Panc1 (cell line): ENCODE measurements at regions not wholly inside any gene's neighbourhood (a gene's known extent, or its start where the extent isn't known, plus 50 kb on each side); places are given as distances from the start of the nearest gene placed in this dataset.

Source experiments
- ATAC-seq: fragments of 200-7000 bp; cut with Tn5 transposase; 2 replicates; pipeline ENCODE4 v1.9.1; 2020; ENCODE audit warnings: mild to moderate bottlenecking, moderate library complexity
- BruUV-seq: library from RNA; stranded (reverse); fragments of 400-500 nt; replicated peaks from 2 replicates; lab custom pipeline; 2021; lab: Mats Ljungman, UMichigan
- CTCF ChIA-PET: fragments of 300-600 bp; sonication (Branson Sonifier 250); formaldehyde crosslinking; loops from one replicate; lab custom pipeline; 2022; ENCODE audit warnings: antibody characterized with exemption; lab: Charles Lee
- POLR2A ChIA-PET: fragments of 300-600 bp; sonication (Branson Sonifier 250); formaldehyde crosslinking; loops from one replicate; lab custom pipeline; 2022; ENCODE audit warnings: antibody characterized with exemption; lab: Charles Lee
- DNase-seq: peaks from one replicate; pipeline ENCODE4 v3.0.0-alpha.2; 2010; ENCODE audit warnings: low read depth, low spot score
- H3K27ac ChIP-seq: 2 replicates; pipeline ENCODE4 v1.5.1; 2011; ENCODE audit warnings: mild to moderate bottlenecking, low read length, inconsistent platforms
- H3K27me3 ChIP-seq: fragments of 200-500 bp; sonication (Bioruptor generic); 2 replicates; pipeline ENCODE4 v1.6.0; 2014; ENCODE audit warnings: low read length, inconsistent platforms; ENCODE audit not compliant: control insufficient read depth, insufficient read depth
- H3K36me3 ChIP-seq: fragments of 200-500 bp; sonication (Bioruptor generic); 2 replicates; pipeline ENCODE4 v1.5.1; 2014; ENCODE audit warnings: inconsistent platforms, mild to moderate bottlenecking, low read length, moderate library complexity; ENCODE audit not compliant: control insufficient read depth, insufficient read depth
- H3K4me1 ChIP-seq: 2 replicates; pipeline ENCODE4 v1.5.1; 2011; ENCODE audit warnings: inconsistent platforms, mild to moderate bottlenecking, low read length, moderate library complexity; ENCODE audit not compliant: control insufficient read depth, insufficient read depth
- H3K4me3 ChIP-seq, 2 experiments: 2 replicates each; pipeline ENCODE4 v1.5.1; 2011 to 2012; ENCODE audit warnings: low read depth in 2 of 2, low read length in 2 of 2, mild to moderate bottlenecking in 2 of 2, inconsistent platforms in 1 of 2, moderate library complexity in 1 of 2
- H3K9me3 ChIP-seq: fragments of 200-500 bp; sonication (Bioruptor generic); 2 replicates; pipeline ENCODE4 v1.5.1; 2014; ENCODE audit warnings: low read depth, mild to moderate bottlenecking, inconsistent platforms, low read length, moderate library complexity; ENCODE audit not compliant: control insufficient read depth, insufficient read depth
- CTCF ChIP-seq: fragments of 450-650 bp; IDR thresholded peaks from 2 replicates; pipeline ENCODE4 v1.5.1; 2017; ENCODE audit warnings: mild to moderate bottlenecking
- POLR2AphosphoS5 ChIP-seq: IDR thresholded peaks from 2 replicates; pipeline ENCODE4 v1.6.1; 2012; ENCODE audit warnings: mild to moderate bottlenecking, low read depth, low read length, moderate library complexity
- REST ChIP-seq, 2 experiments: IDR thresholded peaks; 2 replicates each; pipeline ENCODE4 v1.6.1; 2011 to 2012; ENCODE audit warnings: low read depth in 2 of 2, control low read depth in 1 of 2, low read length in 1 of 2, mild to moderate bottlenecking in 1 of 2, moderate library complexity in 1 of 2; ENCODE audit not compliant: insufficient read depth in 1 of 2
- SIN3A ChIP-seq: IDR thresholded peaks from 2 replicates; pipeline ENCODE4 v1.6.1; 2012; ENCODE audit warnings: low read depth, mild to moderate bottlenecking, low read length, moderate library complexity, borderline replicate concordance; ENCODE audit not compliant: insufficient read depth
- TCF7L2 ChIP-seq: IDR thresholded peaks from 2 replicates; pipeline ENCODE4 v1.6.1; 2011; ENCODE audit warnings: mild to moderate bottlenecking, low read depth, low read length, inconsistent platforms
- in situ Hi-C: cut with HindIII; loops from 2 replicates; pipeline ENCODE4 v1.10.0; 2016; ENCODE audit warnings: low sequenced_read_pairs, low pct_unique_long_range_greater_than_20kb
- intact Hi-C: fragments of 100-400 bp; cut with micrococcal nuclease; formaldehyde crosslinking; loops from one replicate; pipeline ENCODE4 v1.10.0; 2022; ENCODE audit not compliant: unreplicated experiment

- TF ChIP-seq REST (IDR thresholded peaks at IDR 0.05; ENCODE audit: insufficient read depth in 1 of 2, low read depth in 2 of 2, low read length in 1 of 2) = no peak
- no peak for TF ChIP-seq SIN3A
- no peak for TF ChIP-seq POLR2AphosphoS5
- TF ChIP-seq TCF7L2 = no peak
- TF ChIP-seq CTCF = no peak
- ATAC-seq = no peak
- H3K4me1 ChIP-seq = no peaks in the 10 kb centered on the region
- H3K4me3 ChIP-seq = no peak overlapping the region
- H3K27ac ChIP-seq = no peak overlapping the region
- H3K9me3 ChIP-seq = no peaks in the 10 kb centered on the region
- intact Hi-C loops = no loop called here
- no peaks in the 10 kb centered on the region for H3K27me3 ChIP-seq
- CTCF ChIA-PET = no interaction called here
- POLR2A ChIA-PET = no interaction called here
- in situ Hi-C loops = loop anchor here (10.0 kb wide), 1 partner anchor 75 kb away; the partner anchor contains the start of gene RHOB
- no peaks in the 10 kb centered on the region for H3K36me3 ChIP-seq
- BruUV-seq = no TSS peak
- no peak for DNase-seq
These were observed 73.3 kb downstream of the RHOB start for GRCh38 chr2:20520128-20520527.

- no peaks in the 10 kb centered on the region for H3K27me3 ChIP-seq
- ChIA-PET POLR2A (no interaction called here), CTCF (no interaction called here)
- TF ChIP-seq SIN3A (no peak), REST (IDR thresholded peaks at IDR 0.05; ENCODE audit: insufficient read depth in 1 of 2, low read depth in 2 of 2, low read length in 1 of 2) (no peak), POLR2AphosphoS5 (no peak), CTCF (no peak), TCF7L2 (no peak)
- H3K9me3 ChIP-seq = no peaks in the 10 kb centered on the region
- intact Hi-C loops (no loop called here), in situ Hi-C loops (loop anchor here (10.0 kb wide), 1 partner anchor 76 kb away; the partner anchor contains the start of gene RHOB)
- ATAC-seq (no peak), DNase-seq (no peak)
- H3K4me1 ChIP-seq = no peaks in the 10 kb centered on the region
- no peak overlapping the region for H3K27ac ChIP-seq
- H3K4me3 ChIP-seq = no peak overlapping the region
- no TSS peak for BruUV-seq
- no peaks in the 10 kb centered on the region for H3K36me3 ChIP-seq
These were observed 74.3 kb downstream of the RHOB start for GRCh38 chr2:20521193-20521592.
